Fibroblast of skin of left biceps (primary cell): ENCODE measurements at regions not wholly inside any gene's neighbourhood (a gene's known extent, or its start where the extent isn't known, plus 50 kb on each side); places are given as distances from the start of the nearest gene placed in this dataset.
"Not testable (repeated sequence)": the region's sequence is repeated elsewhere in the genome, so short reads cannot be mapped to it uniquely, and the experiment has no call there.

Experiments used
- DNase-seq, 2 experiments: peaks; one replicate each; pipeline ENCODE4 v3.0.0-alpha.2; 2013; ENCODE audit warnings: low read depth in 2 of 2

DNA sequence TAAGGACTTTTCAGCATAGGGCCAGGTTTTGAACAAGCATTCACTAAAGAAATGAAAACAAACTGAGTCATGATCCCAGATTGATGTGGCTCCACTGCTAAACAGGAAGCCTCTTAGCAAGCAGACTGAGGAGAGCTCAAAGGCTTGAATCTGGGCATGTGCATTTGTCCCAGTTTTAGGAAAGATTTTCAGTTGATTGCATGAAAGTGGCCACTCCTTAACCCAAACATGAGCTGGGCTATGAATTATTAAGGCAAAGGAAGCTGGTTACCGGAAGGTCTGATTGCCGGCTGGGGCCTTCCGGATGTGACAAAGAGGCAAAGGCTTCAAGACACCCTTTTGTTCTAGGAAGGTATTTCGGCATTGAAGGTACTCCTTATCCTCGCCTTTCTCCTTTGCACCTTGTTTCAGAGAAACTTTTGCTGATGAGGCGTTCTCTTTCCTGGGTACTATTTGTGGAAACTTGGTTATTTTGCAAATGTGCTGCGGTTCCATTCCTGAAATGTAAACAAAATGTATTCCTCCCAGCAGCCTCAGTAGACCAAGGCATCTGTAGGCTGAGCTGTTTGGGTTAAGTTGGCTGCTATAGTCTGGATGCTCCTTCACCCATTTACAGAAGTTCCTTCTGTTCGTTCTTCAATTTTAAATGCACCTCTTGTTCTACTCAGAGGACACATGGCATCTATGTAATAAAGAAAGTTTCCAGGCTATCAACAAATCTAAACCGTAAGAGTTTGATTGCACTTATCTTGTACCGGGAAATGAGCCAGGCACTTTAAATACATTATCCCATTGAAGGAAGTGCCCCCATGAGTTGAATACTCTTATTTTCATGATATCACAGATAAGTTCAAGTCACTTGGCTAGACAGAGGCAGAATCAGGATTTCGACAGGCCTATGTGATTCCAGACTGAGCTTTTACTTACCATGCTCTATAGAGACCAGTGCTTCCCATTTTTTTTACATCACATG is 115.6 kb upstream of the METAP2 start:
- DNase-seq = no peak

DNA sequence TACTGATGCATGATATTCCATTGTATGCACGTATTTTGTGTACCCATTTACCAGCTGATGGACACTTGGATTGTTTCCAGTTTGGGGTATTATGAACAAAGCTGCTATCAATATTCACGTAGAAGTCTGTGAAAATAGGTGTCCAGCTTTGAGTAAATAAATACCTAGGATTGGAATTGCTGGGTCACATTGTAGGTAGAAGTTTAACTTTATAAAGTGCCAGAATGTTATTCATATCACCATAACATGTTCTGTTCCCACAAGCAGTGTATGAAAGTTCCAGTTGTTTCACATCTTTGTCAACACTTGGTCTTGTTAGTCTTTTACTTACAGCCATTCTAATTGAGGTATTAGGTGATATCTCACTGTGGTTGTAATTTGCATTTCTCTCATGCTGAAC is 108.0 kb upstream of the METAP2 start:
- DNase-seq = no peak

DNA sequence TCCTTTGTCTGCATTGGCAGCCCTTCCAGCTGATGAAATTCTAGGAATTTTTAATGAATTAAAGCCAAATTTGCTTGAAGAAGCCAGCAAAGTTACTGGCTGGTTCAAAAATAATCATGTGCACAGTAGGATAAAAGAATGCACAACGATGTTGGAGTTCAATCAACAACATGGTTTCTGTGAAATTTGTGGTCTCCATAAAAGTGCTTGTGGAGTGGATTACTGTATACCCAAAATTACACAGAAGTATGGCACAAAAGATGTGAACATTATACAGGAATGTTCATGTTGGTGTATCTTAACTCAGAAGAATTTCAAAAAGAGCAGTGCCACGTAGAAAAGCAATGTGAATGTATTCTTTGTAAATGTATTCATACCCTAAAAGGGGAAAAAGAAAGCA is 105.0 kb upstream of the METAP2 start:
- DNase-seq = peak in 1 of 2 experiments; percentile 19

DNA sequence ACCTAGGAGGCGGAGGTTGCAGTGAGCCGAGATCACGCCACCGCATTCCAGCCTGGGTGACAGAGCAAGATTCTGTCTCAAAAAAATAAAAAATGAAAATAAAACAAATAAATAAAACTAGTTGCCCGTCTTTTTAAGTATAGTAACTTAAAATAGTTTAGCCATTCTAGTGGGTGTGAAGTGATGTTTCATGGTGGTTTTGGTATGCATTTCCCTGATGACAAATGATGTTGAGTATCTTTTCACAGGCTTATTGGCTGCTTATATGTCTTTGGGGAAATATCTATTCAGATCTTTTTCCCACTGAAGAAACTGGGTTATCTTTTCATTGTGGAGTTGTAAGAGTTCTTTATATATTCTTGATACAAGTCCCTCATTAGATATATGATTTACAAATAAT is 102.4 kb upstream of the METAP2 start:
- DNase-seq = no peak

DNA sequence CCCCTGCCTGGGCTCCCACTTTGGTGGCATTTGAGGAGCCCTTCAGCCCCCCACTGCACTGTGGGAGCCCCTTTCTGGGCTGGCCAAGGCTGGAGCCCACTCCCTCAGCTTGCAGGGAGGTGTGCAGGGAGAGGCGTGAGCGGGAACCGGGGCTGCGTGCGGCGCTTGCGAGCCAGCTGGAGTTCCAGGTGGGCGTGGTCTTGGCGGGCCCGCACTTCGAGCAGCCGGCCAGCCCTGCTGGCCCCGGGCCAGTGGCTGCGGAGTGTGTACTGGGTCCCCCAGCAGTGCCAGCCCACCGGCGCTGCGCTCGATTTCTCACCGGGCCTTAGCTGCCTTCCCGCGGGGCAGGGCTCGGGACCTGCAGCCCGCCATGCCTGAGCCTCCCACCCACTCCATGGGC is 94.5 kb upstream of the METAP2 start:
- not testable (repeated sequence) for DNase-seq

DNA sequence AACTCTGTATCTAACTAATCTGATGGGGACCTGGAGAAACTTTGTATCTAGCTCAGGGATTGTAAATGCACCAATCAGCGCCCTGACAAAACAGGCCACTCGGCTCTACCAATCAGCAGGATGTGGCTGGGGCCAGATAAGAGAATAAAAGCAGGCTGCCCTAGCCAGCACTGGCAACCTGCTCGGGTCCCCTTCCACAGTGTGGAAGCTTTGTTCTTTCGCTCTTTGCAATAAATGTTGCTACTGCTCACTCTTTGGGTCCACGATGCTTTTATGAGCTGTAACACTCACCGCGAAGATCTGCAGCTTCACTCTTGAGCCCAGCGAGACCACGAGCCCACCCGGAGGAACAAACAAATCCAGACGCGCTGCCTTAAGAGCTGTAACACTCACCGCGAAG is 93.6 kb upstream of the METAP2 start:
- DNase-seq = not testable (repeated sequence)

DNA sequence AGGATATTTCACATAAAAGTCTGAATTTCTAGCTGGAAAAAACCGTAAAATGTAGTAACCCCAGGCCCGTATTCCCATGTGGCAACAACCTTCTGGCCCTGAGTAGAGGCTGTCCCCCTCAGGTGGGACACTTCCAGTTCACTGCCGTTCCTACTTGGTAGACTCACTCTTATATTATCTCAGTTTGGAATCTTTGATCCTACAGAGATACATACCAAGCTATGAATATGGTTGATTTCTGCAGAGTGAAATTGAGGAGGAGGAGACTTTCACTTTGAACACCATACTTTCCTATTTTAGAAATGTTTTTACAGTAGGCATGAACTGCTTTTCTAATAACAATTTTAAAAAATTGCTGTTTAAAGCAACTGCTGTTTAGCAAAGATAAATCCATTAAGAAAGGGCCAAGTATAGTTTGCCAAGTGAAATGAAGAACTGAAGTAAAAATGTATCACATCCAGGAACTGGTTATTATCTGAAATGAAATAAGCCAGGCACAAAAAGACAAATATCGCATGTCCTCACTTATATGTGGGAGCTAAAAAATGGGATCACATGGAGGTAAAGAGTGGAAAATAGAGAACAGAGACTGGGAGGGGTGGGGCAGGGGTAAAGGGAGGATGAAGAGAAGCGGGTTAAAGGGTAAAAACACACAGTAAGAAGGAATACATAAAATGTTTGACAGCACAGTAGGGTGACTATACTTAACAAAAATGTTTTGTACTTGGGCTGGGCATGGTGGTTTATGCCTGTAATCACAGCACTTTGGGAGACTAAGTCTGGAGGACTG is 92.8 kb upstream of the METAP2 start:
- DNase-seq = no peak

DNA sequence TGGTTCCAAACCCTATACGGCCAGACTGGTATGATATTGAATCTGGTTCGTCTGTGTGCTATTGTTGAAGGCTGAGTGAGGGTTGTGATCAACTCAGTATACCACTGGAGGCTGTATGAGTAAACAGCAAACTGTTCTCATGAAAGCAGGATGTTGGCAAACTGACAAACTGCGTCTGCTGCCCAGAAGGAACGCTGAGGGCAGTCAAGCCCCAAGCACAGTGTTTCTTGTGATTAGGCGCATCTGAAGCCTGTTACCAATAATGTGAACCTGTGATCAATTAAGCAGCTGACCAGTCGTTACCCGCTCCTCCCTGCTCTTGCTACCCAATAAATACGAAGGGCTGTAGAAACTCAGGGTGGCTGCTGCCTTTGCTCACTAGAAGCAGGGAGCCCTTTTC is 90.0 kb upstream of the METAP2 start:
- DNase-seq = not testable (repeated sequence)

DNA sequence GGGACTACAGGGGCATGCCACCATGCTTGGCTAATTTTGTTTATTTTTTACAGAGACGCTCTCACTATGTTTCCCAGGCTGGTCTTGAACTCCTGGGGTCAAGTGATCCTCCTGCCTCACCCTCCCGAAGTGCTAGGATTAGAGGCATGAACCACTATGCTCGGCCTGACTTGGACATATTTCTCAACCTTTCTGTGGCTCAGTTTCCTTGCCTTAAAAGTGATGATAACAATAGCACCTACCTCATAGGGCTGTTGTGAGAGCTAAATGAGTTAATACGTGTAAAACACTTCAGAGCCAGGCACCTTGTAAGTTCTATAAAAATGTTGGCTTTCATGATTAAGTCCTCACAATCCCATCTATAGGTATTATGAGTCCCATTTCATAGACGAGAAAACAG is 89.2 kb upstream of the METAP2 start:
- no peak for DNase-seq

DNA sequence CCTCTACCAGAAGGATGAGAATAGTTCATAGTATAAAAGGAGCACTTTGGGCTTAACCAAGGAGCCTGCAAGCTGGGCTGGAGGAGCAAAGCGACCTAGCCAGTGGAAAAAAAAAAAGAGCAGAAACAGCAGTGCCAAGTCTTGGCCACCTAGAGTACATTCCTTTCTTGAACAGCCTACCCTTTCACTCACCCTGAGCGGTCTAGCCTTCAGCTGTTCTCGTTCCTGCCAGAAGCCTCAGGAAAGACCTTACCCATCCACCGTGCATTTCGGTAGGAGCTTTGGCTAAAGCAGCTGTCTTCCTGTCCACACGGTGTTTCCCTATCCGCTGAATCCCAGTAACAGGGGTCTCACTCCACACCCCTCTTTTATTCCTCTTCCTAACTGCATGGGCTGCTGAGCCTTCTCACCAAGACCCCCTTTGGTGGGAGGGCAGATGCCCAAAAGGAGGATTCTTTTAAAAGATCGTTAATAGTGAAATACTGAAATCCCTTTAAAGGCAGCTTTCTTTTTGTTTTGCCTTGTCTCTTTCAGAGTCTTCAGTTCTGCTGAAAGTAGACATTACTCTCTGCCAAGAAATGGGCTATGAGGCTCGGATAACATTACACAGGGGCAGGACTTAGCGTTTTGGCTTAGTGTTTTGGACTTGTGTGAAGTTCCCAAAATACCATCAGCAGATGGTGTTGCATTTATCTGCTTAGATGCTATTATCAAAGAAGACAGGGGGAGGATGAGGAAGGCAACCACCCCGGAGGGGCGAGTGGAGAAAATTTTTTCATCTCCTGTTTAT is 88.5 kb upstream of the METAP2 start:
- DNase-seq = peak in 1 of 2 experiments; percentile 18

DNA sequence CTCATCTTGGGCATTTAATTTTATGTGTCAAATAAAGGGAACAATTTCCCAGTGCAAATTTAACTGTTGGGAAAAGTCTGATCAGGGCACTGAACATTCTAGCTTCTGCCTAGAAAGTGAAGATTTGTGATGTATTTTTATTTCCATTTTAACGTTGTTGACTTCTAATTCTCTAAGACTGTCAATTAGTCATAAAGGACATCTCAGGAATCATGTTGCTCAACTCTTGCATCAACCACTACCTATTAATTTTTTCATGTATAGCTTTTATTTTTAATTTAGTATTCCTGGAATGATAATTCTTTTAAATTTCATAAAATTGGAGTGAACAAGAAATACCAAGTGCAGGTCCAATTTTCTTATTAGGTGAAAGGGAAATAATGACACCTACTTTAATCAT is 87.9 kb upstream of the METAP2 start:
- no peak for DNase-seq

DNA sequence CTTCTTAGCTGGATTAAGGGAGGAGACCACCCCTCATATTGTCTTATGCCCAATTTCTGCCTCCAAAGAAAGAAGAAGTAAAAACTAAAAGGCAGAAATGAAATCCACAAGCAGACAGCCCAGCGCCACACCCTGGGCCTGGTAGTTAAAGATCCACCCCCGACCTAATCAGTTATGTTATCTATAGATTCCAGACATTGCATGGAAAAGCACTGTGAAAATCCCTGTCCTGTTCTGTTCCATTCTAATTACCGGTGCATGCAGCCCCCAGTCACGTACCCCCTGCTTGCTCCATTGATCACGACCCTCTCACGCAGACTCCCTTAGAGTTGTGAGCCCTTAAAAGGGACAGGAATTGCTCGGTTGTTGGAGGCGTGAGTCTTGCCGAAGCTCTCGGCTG is 85.7 kb upstream of the METAP2 start:
- DNase-seq = not testable (repeated sequence)

DNA sequence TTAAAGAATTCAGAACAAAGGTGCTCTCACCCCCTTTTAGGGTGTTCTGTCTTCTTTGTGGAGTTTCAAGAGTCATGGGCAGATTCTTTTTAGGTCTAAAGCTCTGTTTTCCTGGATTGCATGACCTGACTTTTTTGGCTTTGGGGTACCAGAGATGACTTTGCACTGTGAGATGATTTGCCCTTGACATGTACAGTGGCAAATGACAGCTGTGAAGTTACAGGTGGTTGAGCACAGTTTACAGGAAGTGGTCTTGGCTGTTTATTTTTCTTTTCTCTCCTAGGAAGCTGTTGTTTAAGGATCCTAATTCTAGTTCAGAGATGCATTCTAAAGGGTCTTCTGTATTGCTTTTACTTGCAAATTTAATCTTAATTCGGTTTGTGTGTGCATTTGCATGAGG is 83.8 kb upstream of the METAP2 start:
- no peak for DNase-seq

DNA sequence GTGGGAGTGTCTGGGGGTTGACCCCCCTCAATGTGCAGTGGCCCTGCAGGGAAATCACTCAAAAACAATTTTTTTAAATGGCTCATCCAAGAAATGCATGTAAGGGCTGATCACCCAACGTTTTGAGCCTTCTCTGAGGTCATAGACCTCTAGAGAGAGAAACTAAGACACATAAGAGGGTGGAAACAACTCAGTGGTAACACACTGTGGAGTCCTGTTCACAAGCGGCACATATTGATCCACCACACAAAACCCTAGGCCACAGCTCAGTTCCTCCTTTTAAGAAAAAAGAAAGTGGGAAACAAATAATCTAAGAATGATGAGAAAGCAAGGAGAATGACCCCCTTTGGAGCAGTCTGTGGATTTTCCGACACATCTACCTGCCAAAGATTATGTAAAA is 83.0 kb upstream of the METAP2 start:
- no peak for DNase-seq

DNA sequence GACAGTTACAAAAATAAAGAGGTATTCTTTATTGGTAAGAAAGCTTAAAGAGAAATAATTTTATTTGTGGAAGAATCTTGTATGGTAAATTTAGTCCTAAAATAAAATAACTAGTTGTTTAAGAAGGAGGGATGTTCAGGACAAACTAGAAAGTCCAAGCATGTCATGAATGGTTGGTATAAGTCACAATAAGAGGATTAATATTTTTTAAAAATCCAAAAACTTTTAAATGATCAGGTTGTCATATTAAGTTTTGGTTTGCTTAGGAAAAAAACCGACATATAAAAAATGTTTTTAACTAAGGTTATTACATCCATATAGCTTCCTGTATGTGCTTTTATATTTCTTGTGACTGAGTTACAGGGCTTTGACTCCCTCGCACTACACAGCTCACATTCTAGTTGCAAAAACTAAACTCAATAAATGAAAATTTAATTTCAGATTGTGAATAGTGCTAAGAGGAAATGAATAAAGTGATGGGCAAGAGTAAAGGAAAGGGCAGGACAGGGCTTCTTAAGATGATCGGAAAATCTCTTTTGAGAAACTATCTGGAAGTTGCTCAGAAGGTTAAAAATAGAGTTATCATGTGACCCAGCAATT is 80.7 kb upstream of the METAP2 start:
- no peak for DNase-seq

DNA sequence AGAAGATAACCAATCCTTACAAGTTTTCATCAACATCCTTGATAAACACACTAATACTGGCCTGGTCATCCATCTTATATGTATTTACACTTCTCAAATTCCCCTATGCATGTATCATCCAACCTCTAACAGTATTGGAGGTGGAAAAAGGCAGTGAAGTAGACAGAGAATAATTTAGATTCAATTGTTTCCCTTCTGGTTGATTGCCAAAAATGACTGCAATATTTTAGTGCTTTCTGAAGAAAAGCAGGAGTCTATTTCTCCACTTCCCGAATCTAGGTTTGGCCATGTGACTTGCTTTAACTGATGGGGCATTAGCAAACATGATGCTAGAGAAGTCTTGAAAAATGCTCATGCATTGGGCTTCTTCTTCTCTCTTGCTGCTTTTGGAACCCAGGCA is 78.3 kb upstream of the METAP2 start:
- no peak for DNase-seq

DNA sequence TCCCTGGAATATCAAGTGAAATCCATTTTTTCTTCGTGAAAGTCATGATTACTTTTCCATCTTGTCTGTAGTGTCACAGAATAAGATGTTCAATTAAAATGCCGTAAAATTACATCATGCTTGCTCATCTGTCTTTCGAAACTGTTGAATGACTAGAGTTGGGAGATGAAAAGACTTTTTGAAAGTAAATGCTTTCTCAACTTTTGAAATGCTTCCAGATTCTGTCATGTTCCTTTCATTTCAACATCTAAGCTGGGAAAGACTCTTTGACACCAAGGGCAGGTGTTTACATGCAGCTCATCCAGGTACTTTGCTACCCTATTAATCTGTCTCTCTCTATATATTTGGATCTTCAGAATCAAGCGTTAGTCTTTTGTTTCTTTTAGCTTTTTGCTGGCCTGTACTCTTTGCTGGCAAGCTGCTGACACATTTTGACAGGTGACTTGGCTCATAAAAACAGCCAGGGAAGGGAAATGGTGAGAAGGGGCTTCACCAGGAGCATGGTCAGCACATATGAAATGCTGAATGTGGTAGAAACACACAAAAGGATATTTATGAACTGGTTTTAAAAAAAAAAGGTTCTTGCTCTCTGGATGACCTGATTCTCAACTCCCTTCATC is 77.0 kb upstream of the METAP2 start:
- DNase-seq = peak in 1 of 2 experiments; percentile 43

DNA sequence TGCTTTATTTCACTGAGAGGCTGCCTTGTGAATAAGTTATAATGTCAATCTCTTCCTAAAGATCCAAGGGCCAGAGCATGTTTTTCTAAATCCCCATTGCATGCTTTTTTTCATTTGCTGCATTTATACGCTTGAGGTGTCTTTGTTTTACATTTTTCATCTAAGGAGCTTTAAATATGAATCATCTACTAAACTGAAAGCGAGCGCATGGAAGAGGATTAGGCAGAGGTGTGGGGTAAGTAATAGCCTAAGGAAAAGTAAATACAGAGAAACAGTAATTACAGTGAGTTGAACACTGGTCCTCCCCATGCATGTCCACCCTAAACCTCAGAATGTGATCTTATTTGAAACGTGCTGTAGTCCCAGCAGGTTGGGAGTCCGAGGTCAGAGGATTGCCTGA is 76.4 kb upstream of the METAP2 start:
- no peak for DNase-seq

DNA sequence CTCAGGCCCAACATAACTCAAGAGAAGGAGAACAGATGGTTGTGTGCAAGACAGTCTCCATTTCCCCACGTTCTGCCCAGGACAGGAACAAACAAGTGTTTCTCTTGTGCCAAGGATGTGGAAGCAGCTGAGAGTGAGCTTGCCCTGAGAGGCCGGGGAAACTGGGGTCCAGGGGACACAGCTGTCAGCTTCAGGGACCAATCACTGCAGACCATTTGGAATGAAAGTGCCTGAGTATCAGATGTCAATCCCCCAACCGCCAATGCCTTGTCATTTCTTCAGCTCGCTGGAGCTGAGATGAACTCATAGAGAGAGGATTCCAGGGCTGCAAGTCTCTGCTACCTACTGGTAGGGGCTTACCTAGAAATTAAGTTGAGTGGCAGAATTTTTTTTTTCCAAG is 71.9 kb upstream of the METAP2 start:
- DNase-seq = no peak

DNA sequence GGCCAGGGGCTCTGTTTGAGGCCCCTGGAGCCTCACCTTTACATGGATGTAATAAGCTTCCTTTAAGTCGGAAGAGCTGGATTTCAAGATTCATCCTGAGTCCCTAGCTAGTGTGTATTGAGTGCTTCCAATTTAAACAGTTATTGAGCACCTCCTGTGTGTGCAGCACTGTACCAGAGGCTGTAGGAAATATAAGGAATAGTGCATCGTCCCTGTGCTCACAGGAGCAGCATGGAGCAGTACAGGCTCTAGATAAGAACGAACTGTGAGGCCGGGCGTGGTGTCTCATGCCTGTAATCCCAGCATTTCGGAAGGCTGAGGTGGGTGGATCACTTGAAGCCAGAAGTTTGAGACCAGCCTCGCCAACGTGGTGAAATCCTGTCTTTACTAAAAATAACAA is 65.8 kb upstream of the METAP2 start:
- DNase-seq = no peak

DNA sequence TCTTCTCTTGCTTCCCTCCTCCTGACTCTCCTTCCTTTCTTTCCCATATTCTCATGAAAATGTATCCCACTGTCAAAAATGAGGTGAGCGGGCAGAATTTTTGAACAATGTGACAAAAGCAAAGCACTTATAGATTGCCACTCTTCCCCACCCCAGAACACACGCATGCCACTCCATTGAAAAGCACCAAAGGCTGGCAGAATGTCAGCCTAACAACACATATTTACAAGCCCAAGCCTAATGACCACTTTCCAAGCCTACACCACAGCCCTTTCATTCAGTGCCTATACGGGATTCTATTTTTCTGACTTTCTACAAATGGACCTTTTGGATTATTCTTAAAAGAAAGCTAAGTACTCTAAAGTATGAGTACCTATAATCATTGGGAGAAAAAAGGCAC is 62.9 kb upstream of the METAP2 start:
- no peak for DNase-seq
